Neural progenitor cell (in vitro differentiated cells): ENCODE measurements at regions not wholly inside any gene's neighbourhood (a gene's known extent, or its start where the extent isn't known, plus 50 kb on each side); places are given as distances from the start of the nearest gene placed in this dataset.

ENCODE experiments used
- EZH2 ChIP-seq: fragments of 200-600 bp; sonication (generic); IDR thresholded peaks from 2 replicates; pipeline ENCODE4 v1.6.1; 2017; ENCODE audit warnings: antibody characterized with exemption, mild to moderate bottlenecking, moderate library complexity
- TF ChIP-seq, protein P1 (sequence below): fragments of 200-600 bp; sonication (generic); IDR thresholded peaks from 2 replicates; pipeline ENCODE4 v1.5.1; 2017; ENCODE audit warnings: antibody characterized with exemption, mild to moderate bottlenecking

- TF ChIP-seq, protein P1, sequence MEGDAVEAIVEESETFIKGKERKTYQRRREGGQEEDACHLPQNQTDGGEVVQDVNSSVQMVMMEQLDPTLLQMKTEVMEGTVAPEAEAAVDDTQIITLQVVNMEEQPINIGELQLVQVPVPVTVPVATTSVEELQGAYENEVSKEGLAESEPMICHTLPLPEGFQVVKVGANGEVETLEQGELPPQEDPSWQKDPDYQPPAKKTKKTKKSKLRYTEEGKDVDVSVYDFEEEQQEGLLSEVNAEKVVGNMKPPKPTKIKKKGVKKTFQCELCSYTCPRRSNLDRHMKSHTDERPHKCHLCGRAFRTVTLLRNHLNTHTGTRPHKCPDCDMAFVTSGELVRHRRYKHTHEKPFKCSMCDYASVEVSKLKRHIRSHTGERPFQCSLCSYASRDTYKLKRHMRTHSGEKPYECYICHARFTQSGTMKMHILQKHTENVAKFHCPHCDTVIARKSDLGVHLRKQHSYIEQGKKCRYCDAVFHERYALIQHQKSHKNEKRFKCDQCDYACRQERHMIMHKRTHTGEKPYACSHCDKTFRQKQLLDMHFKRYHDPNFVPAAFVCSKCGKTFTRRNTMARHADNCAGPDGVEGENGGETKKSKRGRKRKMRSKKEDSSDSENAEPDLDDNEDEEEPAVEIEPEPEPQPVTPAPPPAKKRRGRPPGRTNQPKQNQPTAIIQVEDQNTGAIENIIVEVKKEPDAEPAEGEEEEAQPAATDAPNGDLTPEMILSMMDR, result no peak
- TF ChIP-seq EZH2, result no peak
Measured at GRCh38 chr4:85362550-85362949, 112.4 kb upstream of the ARHGAP24 start.
